OCI-LY7 (cell line): ENCODE measurements at regions not wholly inside any gene's neighbourhood (a gene's known extent, or its start where the extent isn't known, plus 50 kb on each side); places are given as distances from the start of the nearest gene placed in this dataset.

Experiments used
- CTCF ChIP-seq: fragments of 200-600 bp; sonication (generic); conservative IDR thresholded peaks from 2 replicates; pipeline ENCODE4 v1.5.1; 2014; ENCODE audit warnings: mild to moderate bottlenecking, antibody characterized with exemption, low read length, moderate library complexity, mixed read lengths
- EZH2phosphoT487 ChIP-seq: fragments of 200-600 bp; sonication (generic); IDR thresholded peaks from 2 replicates; pipeline ENCODE4 v1.6.1; 2018; ENCODE audit warnings: low read depth, borderline replicate concordance, mild to moderate bottlenecking, mixed run types, antibody characterized with exemption, low read length, moderate library complexity, mixed read lengths

- TF ChIP-seq CTCF (no peak), EZH2phosphoT487 (no peak)
Observed at GRCh38 chr5:60280943-60281342, 387.4 kb upstream of the PDE4D start.
